Astrocyte of the spinal cord (primary cell): ENCODE measurements at regions not wholly inside any gene's neighbourhood (a gene's known extent, or its start where the extent isn't known, plus 50 kb on each side); places are given as distances from the start of the nearest gene placed in this dataset.
"Not testable (repeated sequence)": the region's sequence is repeated elsewhere in the genome, so short reads cannot be mapped to it uniquely, and the experiment has no call there.

ENCODE experiments used
- DNase-seq: peaks from one replicate; pipeline ENCODE4 v3.0.0; 2011; ENCODE audit warnings: low read depth, low spot score
- H3K4me3 ChIP-seq: 2 replicates; pipeline ENCODE4 v1.5.1; 2011; ENCODE audit warnings: low read depth, mild to moderate bottlenecking, low read length, moderate library complexity
- in situ Hi-C: cut with HindIII; loops from 2 replicates; pipeline ENCODE4 v1.10.0; 2017; ENCODE audit warnings: low sequenced_read_pairs
- TF ChIP-seq, protein P1 (sequence below): IDR thresholded peaks from 2 replicates; pipeline ENCODE4 v1.5.1; 2012; ENCODE audit warnings: low read depth, mild to moderate bottlenecking, low read length, inconsistent platforms

- TF ChIP-seq, protein P1, sequence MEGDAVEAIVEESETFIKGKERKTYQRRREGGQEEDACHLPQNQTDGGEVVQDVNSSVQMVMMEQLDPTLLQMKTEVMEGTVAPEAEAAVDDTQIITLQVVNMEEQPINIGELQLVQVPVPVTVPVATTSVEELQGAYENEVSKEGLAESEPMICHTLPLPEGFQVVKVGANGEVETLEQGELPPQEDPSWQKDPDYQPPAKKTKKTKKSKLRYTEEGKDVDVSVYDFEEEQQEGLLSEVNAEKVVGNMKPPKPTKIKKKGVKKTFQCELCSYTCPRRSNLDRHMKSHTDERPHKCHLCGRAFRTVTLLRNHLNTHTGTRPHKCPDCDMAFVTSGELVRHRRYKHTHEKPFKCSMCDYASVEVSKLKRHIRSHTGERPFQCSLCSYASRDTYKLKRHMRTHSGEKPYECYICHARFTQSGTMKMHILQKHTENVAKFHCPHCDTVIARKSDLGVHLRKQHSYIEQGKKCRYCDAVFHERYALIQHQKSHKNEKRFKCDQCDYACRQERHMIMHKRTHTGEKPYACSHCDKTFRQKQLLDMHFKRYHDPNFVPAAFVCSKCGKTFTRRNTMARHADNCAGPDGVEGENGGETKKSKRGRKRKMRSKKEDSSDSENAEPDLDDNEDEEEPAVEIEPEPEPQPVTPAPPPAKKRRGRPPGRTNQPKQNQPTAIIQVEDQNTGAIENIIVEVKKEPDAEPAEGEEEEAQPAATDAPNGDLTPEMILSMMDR = no peak
- in situ Hi-C loops = no loop called here
- H3K4me3 ChIP-seq = no peak overlapping the region
- no peak for DNase-seq
These were observed 303.9 kb downstream of the SDHAF3 start for GRCh38 chr7:97421307-97421930.

DNA sequence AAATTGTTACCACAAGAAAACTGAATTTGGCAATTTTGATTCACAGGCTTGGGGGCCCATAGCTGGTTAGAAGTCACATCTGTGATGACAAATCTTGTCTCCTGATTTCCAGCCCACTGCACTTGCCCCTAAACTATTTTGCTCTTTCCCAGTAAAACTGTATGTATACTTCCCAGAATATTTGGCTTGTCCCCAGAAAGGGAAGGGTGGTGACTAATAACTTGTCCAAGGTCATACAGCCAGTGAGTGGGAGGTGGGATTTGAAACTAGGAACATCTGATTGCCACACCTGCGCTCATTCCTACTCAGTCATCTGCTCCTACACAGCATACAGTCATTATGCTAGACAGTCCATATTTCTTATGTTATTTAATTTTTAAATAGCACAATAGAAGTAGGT, 304.5 kb downstream of the SDHAF3 start:
- DNase-seq = no peak
- TF ChIP-seq, protein P1 = no peak
- in situ Hi-C loops = no loop called here
- no peak overlapping the region for H3K4me3 ChIP-seq

GRCh38 chr7:97430006-97430405, 301.9 kb upstream of the TAC1 start:
- DNase-seq = no peak
- in situ Hi-C loops = no loop called here
- H3K4me3 ChIP-seq = no peak overlapping the region
- TF ChIP-seq, protein P1 = no peak

DNA sequence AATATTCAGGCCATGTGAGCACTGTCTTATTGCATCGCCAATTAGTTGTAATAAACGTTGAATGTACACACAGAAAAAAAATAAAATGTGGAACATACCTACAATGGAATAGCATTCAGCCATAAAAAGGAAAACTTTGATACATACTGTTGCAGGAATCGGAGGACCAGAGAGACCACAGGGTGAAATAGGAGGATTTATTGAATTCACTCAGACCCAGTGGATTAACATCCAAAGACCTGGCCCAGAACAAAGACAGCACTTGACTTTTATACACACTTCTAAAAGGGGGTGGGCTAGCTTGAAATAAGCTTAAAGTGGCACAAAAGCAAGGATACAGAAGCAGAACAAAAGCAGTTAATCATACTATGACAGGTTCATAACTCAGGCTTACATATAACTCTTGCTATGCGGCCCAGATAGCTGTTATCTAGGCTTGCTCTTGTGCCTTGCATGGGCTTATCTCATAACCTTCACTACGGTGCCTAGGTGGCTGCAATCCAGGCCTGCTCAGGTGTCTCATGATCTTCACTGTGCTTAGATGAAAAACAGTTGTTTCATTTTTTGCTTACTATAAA, 292.2 kb upstream of the TAC1 start:
- H3K4me3 ChIP-seq = no peak overlapping the region
- in situ Hi-C loops = no loop called here
- no peak for DNase-seq
- TF ChIP-seq, protein P1 = no peak

DNA sequence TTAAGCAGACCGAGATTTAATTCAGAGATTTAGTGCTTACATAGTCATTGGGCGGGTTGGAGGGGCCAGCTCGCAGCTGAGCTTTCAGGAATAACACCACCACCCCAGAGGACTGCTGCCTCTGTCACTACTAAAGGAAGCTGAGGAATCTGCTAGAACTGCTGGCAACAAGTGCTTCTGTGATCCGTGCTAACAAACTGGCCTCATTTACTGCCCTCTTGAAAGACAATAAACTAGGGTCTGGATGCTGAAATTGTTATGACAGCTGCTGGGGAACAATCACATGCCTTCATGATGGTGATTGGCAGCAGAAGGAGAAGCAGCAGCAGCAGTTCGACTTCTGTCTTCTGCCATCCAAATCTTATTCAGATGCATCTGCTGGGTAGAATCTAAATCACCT, 285.5 kb upstream of the TAC1 start:
- in situ Hi-C loops = no loop called here
- H3K4me3 ChIP-seq = no peak overlapping the region
- no peak for DNase-seq
- TF ChIP-seq, protein P1 = no peak

DNA sequence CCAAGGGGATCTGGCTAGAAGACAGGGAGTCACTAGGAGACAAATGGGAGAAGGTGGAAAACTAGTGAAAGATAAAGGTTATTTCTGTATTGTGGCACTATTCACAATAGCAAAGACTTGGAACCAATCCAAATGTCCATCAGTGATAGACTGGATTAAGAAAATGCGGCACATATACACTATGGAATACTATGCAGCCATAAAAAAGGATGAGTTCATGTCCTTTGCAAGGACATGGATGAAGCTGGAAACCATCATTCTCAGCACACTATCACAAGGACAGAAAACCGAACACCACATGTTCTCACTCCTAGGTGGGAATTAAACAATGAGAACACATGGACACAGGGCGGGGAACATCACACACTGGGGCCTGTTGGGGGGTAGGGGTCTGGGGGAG, 282.4 kb upstream of the TAC1 start:
- DNase-seq, H3K4me3 ChIP-seq, in situ Hi-C loops: not testable (repeated sequence)

- H3K4me3 ChIP-seq = no peak overlapping the region
- TF ChIP-seq, protein P1 = no peak
- in situ Hi-C loops = no loop called here
- DNase-seq = no peak
These were observed 281.4 kb upstream of the TAC1 start for GRCh38 chr7:97450516-97450915.
